ENCODE measurements at regions not wholly inside any gene's neighbourhood (a gene's known extent, or its start where the extent isn't known, plus 50 kb on each side); places are given as distances from the start of the nearest gene placed in this dataset.
"Not testable (repeated sequence)": the region's sequence is repeated elsewhere in the genome, so short reads cannot be mapped to it uniquely, and the experiment has no call there.

GRCh38 chr11:95413021-95413420, 182.0 kb upstream of the SESN3 start:
- no peak for DNase-seq (ENCODE audit: low read depth in 4 of 4, low spot score in 2 of 4)

GRCh38 chr11:95412074-95412473, 181.1 kb upstream of the SESN3 start:
- DNase-seq (ENCODE audit: low read depth in 4 of 4, low spot score in 2 of 4) = no peak

DNA sequence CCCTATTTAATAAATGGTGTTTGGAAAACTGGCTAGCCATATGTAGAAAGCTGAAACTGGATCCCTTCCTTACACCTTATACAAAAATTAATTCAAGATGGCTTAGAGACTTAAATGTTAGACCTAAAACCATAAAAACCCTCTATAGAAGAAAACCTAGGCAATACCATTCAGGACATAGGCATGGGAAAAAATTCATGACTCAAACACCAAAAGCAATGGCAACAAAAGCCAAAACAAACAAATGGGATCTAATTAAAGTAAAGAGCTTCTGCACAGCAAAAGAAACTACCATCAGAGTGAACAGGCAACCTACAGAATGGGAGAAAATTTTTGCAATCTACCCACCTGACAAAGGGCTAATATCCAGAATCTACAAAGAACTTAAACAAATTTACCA, 179.7 kb upstream of the SESN3 start:
- not testable (repeated sequence) for DNase-seq (ENCODE audit: low read depth in 4 of 4, low spot score in 2 of 4)

- no peak for DNase-seq (ENCODE audit: low read depth in 4 of 4, low spot score in 2 of 4)
Observed at GRCh38 chr11:95406271-95406670, 175.3 kb upstream of the SESN3 start.

GRCh38 chr11:95404370-95404769, 173.4 kb upstream of the SESN3 start:
- DNase-seq (ENCODE audit: low read depth in 4 of 4, low spot score in 2 of 4) = no peak

DNA sequence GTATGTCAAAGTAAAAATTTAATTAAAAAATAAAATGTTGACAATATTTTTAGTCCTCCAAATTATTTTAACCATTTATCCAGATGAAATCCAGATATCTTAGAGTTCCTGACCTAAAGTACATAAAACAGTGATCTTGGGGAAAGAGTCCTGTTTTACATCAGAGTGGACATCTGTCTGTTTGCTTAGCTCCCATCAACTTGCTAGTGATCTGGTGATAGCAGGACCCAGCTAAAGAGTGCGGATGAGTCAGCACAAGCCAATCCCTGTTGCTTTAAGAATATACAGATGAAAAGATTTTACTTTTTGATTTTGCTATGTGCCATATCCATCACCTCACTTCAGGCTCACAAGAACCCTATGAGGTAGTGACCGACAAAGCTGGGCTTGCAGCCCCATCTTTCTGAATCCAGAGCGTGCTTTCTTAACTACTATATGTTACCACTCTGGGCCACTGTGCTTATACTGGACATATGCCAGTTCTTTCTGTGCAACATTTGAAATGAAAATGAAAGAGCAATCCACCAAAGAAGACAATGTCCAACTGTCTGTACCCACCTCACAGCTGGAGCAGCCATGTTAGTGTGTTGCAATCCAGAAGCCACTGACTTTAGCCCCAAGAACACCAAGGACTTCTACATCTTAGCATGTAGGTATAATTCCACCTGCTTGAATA, 167.6 kb upstream of the SESN3 start:
- no peak for DNase-seq (ENCODE audit: low read depth in 4 of 4, low spot score in 2 of 4)

DNA sequence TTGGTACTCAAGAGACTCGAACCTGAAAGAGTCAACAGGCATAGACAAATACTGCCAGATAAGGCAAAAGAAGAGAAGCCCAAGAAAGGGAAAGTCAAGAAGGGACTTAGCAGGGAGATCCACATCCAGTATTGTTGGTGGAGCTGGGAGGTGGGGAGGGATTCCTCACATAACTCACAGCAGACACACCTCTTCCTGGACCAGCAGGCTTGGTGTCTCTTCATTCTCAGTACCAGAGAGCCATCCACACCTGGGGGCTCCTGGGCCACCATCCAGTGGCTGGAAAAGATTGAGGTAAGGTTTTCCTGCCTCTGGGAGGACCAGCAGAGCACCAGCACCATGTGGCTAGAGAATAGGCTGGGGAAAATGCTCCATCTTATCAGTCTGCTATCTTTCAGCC, 161.6 kb upstream of the SESN3 start:
- DNase-seq (ENCODE audit: low read depth in 4 of 4, low spot score in 2 of 4) = no peak

- no peak for DNase-seq (ENCODE audit: low read depth in 4 of 4, low spot score in 2 of 4)
Observed at GRCh38 chr11:95389427-95389826, 158.4 kb upstream of the SESN3 start.

- DNase-seq (ENCODE audit: low read depth in 4 of 4, low spot score in 2 of 4) = no peak
Observed at GRCh38 chr11:95388086-95388485, 157.1 kb upstream of the SESN3 start.

DNA sequence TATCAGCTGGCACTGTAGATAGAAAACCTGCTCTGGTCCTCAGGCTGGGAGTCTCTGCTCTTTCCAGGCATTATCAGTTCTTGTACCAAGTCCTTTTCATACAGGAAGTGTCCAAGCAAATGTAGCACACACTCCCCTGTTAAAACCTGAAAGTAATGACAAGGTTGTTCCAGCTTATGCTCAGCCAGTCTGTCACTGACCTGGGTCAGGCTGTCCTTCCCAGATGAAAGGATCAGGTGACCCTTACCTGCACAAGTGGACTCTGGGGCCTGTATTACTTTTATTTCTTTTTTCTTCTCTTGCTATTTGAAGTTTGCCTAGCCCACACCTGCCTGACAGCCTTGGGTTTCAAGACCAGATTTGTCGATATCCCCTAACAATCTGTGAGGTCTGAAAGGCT, 156.3 kb upstream of the SESN3 start:
- no peak for DNase-seq (ENCODE audit: low read depth in 4 of 4, low spot score in 2 of 4)

DNA sequence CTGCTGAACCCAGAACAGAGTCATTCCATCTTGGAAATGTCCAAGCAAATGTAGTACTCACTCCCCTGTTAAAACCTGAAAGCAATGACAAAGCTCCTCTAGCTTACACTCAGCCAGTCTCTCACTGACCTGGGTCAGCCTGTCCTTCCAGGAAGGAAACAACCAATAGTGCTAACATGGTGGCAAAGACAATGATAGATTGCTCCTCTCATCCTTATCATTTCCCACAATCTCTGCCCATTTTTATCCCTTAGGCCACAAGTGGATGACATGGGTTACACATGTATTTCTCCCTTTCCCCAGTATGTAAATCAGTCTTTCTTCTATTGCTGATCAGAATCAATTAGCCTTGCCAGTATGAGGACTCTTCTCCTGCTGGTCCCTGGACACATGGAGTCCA, 154.6 kb upstream of the SESN3 start:
- no peak for DNase-seq (ENCODE audit: low read depth in 4 of 4, low spot score in 2 of 4)

- DNase-seq (ENCODE audit: low read depth in 4 of 4, low spot score in 2 of 4) = no peak
Observed at GRCh38 chr11:95379479-95379878, 148.5 kb upstream of the SESN3 start.

GRCh38 chr11:95378789-95379188, 147.8 kb upstream of the SESN3 start:
- DNase-seq (ENCODE audit: low read depth in 4 of 4, low spot score in 2 of 4) = no peak

DNA sequence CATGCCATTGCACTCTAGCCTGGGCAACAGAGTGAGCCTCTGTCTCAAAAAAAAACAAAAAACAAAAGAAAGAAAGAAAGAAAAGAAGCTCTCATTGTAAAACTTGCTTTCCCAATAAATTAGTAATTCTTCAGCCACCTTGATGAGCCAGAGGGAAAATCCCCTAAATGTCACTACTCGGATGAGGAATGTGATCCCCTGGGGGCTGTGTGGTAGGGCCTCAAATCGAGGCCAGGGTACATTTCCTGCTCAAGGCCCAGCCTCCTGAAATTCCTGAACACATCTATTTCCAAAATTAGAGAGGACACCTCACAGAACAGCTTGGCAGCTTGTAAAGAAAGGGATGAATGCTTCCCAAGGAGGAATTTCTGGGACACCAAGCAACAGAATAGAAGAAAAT, 147.1 kb upstream of the SESN3 start:
- DNase-seq (ENCODE audit: low read depth in 4 of 4, low spot score in 2 of 4) = no peak

- DNase-seq (ENCODE audit: low read depth in 4 of 4, low spot score in 2 of 4) = no peak
Observed at GRCh38 chr11:95375886-95376285, 144.9 kb upstream of the SESN3 start.

- DNase-seq (ENCODE audit: low read depth in 4 of 4, low spot score in 2 of 4) = no peak
Observed at GRCh38 chr11:95375451-95375850, 144.4 kb upstream of the SESN3 start.

DNA sequence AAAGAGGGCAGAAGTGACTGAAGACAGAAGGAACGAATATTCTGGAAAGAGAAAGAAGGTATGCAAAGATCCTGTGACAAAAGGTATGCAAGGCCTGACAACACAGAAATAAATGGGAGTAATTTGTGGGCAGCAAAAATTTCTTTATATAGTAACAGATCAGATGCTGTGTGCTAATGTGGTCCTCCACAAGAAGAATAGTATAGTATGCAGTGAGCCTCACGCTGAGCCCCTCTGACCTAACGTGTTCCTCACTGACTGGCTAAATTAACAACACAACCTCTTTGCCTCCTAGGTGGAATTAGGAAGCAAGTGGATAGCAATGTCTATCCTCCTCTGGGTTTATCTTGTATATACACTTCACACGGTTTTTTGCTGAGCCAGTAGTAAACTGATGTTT, 143.1 kb upstream of the SESN3 start:
- no peak for DNase-seq (ENCODE audit: low read depth in 4 of 4, low spot score in 2 of 4)

GRCh38 chr11:95373241-95373640, 142.2 kb upstream of the SESN3 start:
- no peak for DNase-seq (ENCODE audit: low read depth in 4 of 4, low spot score in 2 of 4)

- no peak for DNase-seq (ENCODE audit: low read depth in 4 of 4, low spot score in 2 of 4)
Observed at GRCh38 chr11:95372097-95372656, 141.2 kb upstream of the SESN3 start.

- no peak for DNase-seq (ENCODE audit: low read depth in 4 of 4, low spot score in 2 of 4)
Observed at GRCh38 chr11:95371153-95371552, 140.2 kb upstream of the SESN3 start.

DNA sequence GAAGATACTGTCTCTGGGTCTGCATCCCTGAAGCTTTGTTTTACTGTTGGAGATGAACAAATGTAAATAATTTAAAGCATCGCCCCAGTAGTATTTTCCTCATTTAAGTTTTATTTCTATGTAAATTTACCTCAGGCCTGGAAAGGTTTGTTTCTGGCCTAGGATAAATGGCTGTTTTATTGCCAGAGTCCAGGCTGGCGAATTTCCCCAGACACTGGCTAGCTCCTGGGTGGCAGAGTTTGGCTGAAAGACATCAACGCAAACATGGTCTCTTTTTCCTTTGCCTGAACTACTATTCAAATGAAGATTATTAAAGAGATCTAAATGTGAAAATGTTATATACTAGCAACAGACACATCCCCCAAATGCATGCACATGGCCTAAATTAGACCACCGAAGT, 136.7 kb upstream of the SESN3 start:
- DNase-seq (ENCODE audit: low read depth in 4 of 4, low spot score in 2 of 4) = no peak

DNA sequence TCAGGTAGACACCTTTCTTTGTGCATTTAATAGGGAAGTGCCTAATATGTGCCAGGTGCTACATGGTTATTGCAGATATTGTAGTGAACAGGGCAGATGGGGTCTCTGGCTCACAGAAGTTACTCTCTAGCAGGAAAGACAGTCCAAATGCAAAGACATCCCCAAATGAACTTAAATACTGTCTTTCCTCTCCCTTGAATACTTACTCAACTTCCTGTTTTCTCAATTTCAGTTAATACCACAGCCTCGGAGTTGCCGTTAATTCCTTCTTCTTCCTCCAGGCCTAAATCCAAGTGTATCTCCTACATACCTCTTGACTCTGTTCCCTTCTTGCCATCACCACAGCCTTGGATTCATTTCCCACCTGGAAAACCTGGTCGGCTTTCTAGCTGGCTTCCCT, 134.3 kb upstream of the SESN3 start:
- DNase-seq (ENCODE audit: low read depth in 4 of 4, low spot score in 2 of 4) = no peak

All from left renal cortex interstitium (tissue), 4 donors.